GM20000 (cell line): ENCODE measurements at regions not wholly inside any gene's neighbourhood (a gene's known extent, or its start where the extent isn't known, plus 50 kb on each side); places are given as distances from the start of the nearest gene placed in this dataset.

Source experiments
- DNase-seq: peaks from one replicate; pipeline ENCODE4 v3.0.0; 2012; ENCODE audit warnings: low spot score
- CTCF ChIP-seq: IDR thresholded peaks from 2 replicates; pipeline ENCODE4 v1.5.1; 2012; ENCODE audit warnings: mild to moderate bottlenecking, control low read depth; ENCODE audit errors: extremely low read depth, missing control alignments

GRCh38 chr22:25482868-25483639 lies 81.4 kb upstream of the GRK3 start:
- no peak for DNase-seq
- TF ChIP-seq CTCF = no peak

- DNase-seq = no peak
- TF ChIP-seq CTCF = no peak
Observed at GRCh38 chr22:25483931-25484330, 80.5 kb upstream of the GRK3 start.

DNA sequence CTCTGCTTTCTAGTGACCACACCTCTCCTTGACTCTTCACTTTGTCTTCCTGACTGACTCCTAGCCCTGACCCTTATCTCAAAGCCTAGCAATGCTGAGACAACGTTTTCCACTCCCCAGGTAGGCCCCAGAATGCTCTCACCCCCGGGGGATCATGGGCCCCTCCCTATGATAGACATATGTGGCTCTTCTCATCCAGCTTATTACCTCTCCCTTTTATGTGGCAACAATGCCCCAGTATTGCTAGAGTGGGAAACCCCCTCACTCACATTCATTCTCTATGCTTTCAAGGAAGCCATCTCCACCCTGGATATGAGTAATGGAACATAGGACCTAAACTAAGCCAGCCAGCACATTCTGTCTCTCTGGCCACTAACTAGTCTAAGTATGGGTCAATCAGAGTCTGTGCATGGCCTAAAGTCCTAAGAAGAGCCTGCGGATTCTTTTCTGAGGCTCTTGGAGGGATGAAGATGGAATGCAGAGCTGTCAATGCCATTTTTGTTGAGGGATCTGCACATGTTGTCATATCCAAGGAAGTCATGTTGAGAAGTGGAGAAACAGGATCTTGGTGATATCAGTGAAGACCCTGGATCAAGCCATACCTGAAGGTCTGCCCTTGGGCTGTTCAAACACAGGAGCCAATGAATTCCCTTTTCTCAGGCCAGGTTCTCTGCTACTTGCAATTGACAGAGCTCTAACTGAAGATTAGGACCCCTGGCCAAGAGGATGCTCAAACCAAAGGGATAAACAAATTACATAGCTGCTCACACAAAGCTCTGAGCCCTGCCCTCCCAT lies 79.8 kb upstream of the GRK3 start:
- no peak for TF ChIP-seq CTCF

DNA sequence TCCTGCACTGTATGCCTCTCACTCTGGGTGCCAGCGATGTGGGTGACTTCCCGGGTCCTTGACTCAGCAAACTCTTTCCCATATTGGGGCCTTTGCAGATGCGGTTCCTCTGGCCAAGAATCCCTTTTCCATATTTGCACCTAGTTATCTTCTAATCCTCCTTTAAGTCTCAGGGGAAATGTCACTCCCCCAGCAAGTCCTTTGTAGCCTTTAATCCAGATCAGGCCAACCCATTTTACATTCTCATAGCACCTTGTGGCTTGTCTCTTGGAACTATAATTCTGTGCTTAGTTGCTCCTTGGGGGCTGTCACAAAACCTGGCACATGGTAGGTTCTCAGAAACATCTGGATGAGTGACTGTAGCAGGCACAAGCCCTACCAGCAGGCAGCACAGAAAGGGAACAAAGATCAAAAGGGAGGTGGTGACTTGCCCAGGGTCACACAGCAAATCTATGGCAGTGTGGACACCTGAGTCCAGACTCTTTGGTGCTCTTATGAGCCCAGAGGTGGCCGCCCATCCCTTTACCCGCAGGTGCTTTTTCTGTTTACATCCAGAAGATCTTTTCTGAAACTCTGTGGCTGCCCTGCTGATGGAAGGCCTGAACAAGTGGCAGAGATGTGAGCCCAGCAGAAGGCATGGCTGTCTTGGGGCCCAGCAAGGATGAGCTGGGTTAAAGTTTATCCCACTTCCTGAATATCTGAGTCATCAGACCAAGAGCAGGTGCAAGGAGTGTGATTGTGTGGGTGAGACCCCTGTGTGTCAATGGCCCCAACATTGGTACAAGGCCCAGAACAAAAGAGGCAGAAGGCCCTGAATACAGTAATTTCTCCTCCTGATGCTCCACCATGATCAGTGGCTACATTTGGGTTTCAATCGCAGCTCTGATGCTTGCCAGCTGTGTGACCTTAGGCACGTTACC lies 78.6 kb upstream of the GRK3 start:
- no peak for TF ChIP-seq CTCF
- peak; percentile 18 for DNase-seq

More for the DNA sequence above, 79.8 kb upstream of the GRK3 start:
- no peak for DNase-seq

DNA sequence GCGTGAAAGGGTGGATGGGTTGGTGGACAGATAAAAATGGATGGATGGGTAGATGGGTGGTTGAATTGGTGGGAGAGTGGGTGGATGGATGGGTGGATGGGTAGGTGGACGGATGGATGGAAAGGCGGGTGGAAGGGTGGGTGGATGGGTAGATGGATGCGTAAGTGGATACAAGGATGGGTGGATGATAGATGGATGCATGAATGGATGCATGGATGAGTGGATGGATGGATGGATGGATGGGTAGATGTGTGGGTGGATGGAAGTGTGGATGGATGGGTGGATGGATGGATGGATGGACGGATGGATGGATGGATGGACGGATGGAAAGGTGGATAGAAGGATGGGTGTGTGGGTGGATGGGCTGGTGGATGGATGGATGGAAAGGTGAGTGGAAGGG lies 77.0 kb upstream of the GRK3 start:
- no peak for TF ChIP-seq CTCF
- DNase-seq = no peak

GRCh38 chr22:25488244-25489020 lies 76.0 kb upstream of the GRK3 start:
- TF ChIP-seq CTCF = no peak
- no peak for DNase-seq
